ENCODE measurements at regions not wholly inside any gene's neighbourhood (a gene's known extent, or its start where the extent isn't known, plus 50 kb on each side); places are given as distances from the start of the nearest gene placed in this dataset.

DNA sequence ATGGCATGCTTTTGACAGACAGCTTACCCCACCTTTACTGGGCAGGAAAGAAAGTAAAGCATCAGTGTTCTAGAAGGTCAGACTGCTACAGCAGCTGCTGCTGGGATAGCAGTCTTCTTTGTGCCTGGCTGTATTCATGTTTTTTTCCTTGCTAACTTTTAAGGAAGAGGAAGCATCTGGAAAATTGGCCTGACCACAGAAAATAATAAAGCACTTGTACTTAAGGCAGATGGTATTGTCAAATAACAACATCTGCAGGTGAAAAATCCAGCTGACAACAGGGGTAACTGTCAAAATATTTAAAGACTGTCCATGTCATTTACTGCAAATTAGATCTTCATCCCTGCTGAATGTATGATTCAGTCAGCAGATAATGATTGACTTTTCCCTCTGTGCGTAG, 229.0 kb downstream of the OXSM start:
- TF ChIP-seq, protein P1, sequence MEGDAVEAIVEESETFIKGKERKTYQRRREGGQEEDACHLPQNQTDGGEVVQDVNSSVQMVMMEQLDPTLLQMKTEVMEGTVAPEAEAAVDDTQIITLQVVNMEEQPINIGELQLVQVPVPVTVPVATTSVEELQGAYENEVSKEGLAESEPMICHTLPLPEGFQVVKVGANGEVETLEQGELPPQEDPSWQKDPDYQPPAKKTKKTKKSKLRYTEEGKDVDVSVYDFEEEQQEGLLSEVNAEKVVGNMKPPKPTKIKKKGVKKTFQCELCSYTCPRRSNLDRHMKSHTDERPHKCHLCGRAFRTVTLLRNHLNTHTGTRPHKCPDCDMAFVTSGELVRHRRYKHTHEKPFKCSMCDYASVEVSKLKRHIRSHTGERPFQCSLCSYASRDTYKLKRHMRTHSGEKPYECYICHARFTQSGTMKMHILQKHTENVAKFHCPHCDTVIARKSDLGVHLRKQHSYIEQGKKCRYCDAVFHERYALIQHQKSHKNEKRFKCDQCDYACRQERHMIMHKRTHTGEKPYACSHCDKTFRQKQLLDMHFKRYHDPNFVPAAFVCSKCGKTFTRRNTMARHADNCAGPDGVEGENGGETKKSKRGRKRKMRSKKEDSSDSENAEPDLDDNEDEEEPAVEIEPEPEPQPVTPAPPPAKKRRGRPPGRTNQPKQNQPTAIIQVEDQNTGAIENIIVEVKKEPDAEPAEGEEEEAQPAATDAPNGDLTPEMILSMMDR (IDR thresholded peaks at IDR 0.05), result no peak
- TF ChIP-seq ZFX (IDR thresholded peaks at IDR 0.05; ENCODE audit: borderline replicate concordance), result no peak
